BLaER1 (cell line): ENCODE measurements at regions not wholly inside any gene's neighbourhood (a gene's known extent, or its start where the extent isn't known, plus 50 kb on each side); places are given as distances from the start of the nearest gene placed in this dataset.

Experiments
- H3K27ac ChIP-seq: shearing (Covaris generic); formaldehyde crosslinking; 2 replicates; pipeline ENCODE4 v1.8.1; 2022
- H3K27me3 ChIP-seq: shearing (Covaris generic); formaldehyde crosslinking; 2 replicates; pipeline ENCODE4 v1.8.1; 2022
- H3K36me3 ChIP-seq: shearing (Covaris generic); formaldehyde crosslinking; 2 replicates; pipeline ENCODE4 v1.8.1; 2022
- H3K4me1 ChIP-seq: shearing (Covaris generic); formaldehyde crosslinking; 2 replicates; pipeline ENCODE4 v1.8.1; 2022
- H3K4me2 ChIP-seq: shearing (Covaris generic); formaldehyde crosslinking; 2 replicates; pipeline ENCODE4 v1.8.1; 2022
- H3K4me3 ChIP-seq: shearing (Covaris generic); formaldehyde crosslinking; 2 replicates; pipeline ENCODE4 v1.8.1; 2022
- H3K9ac ChIP-seq: shearing (Covaris generic); formaldehyde crosslinking; 2 replicates; pipeline ENCODE4 v1.8.1; 2022
- H3K9me3 ChIP-seq: shearing (Covaris generic); formaldehyde crosslinking; 2 replicates; pipeline ENCODE4 v1.8.1; 2022
- H4K20me1 ChIP-seq: shearing (Covaris generic); formaldehyde crosslinking; 2 replicates; pipeline ENCODE4 v1.8.1; 2022
- Cebpa-rat ChIP-seq: shearing (Covaris generic); IDR thresholded peaks from 2 replicates; pipeline ENCODE4 v1.8.1; 2022

DNA sequence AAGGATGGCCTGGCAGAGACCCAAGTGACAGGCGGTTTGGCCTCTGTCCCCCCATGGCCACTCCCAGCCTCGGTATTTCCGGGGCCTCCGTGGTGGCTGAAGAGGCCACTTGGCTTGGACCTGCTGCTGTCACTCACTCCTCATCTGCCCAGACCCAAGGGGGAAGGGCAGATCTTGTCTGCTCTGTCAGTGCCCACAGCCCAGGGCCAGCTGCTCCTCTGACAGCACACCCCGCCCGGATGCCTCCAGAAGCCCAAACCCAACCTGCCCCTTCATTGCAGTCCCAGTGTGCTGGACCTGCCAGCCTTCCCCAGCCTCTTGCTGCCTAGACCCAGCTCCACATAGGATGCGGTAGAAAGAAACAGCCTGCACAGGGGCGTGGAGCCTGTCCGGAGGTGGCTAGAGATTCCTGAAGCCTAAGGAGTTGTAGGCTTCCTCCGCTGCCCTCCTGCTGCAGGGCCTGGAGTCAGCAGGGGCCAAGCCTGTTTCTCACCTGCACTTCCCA, 52.0 kb downstream of the MAGEF1 start:
- Histone ChIP-seq H3K9me3 (no peaks in the 10 kb centered on the region), H3K9ac (no peak overlapping the region), H3K4me3 (no peak overlapping the region), H3K36me3 (no peaks in the 10 kb centered on the region), H4K20me1 (no peaks in the 10 kb centered on the region), H3K27ac (no peak overlapping the region), H3K4me2 (no peak overlapping the region; the same call in 1 of the 2 replicates), H3K27me3 (no peaks in the 10 kb centered on the region), H3K4me1 (peaks cover 66% of the 10 kb centered on the region)
- TF ChIP-seq Cebpa-rat = no peak

DNA sequence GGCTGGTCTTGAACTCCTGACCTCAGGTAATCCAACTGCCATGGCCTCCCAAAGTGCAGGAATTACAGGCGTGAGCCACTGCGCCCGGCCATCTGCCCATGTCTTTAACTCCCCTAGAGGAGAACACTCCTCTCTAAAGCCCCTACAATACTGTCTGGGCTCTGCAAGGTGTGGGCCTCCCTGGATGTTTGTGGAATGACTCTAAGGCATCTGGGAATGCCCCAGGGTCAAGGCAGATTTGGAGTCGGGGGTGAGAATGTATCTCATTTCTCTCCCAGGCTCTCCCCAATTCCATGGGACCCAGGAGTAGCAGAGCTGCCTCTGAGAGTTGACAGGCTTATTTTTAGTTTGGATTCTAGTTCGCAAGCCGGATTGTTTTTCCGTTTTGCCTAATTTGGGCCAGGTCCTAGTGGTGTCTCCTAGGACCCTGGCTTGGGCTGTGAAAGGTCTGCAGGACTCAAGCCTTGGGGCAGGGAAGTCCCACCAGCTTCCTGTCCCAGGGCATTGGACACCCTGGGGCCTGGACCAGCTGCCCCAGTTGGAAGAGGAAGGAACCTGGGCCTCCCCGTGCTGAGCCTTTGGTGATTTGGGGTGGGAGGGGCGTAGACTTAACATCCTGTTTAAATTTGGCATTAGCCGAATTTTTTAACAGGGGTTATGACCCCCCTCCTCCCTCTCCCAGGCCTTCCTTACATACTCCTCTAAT, 53.5 kb downstream of the MAGEF1 start:
- H3K9ac ChIP-seq = no peak overlapping the region
- H3K4me2 ChIP-seq = peak overlapping the region; percentile 67
- no peaks in the 10 kb centered on the region for H4K20me1 ChIP-seq
- H3K36me3 ChIP-seq = no peaks in the 10 kb centered on the region
- no peaks in the 10 kb centered on the region for H3K27me3 ChIP-seq
- peaks cover 57% of the 10 kb centered on the region for H3K4me1 ChIP-seq
- peak overlapping the region; percentile 15; the same call in 1 of the 2 replicates for H3K27ac ChIP-seq
- TF ChIP-seq Cebpa-rat = no peak
- H3K4me3 ChIP-seq = no peak overlapping the region
- peaks cover 11% of the 10 kb centered on the region for H3K9me3 ChIP-seq

DNA sequence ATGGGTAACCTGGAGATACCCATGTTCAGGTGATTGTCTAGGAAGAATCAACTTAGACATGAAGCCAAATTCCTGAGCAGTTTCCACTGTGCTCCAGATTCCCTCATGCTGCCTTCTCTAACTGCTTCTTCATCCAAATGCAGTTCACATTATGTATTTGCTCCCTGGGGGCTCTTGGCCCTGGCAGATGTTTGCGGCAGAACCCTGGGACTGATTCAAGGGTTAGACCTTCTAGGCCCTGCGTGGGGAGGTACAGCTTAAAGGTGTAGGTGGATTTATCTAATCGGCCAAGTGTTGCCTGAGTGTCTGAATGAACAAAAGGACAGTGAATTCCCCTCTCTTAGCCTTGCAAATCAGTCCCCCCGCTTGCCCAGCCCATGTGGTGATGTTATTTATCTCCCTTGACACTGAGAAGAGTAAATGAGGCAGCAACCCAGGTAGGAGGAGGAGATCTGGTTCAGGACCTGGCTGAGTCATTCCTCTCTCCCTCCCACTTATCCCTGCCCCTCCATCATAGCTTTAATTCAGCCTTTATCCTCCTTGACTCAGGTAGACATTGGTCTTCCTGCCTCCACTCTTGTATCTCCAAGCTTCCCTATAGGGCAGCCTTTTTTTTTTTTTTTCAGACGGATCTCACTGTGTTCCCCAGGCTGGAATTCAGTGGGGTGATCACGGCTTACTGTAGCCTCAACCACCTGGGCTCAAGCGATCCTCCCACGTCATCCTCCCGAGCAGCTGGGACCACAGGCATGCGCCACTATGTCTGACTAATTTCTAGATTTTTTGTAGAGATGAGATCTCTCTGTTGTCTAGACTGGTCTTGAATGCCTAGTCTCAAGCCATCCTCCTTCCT, 54.8 kb downstream of the MAGEF1 start:
- Histone ChIP-seq H4K20me1 (no peaks in the 10 kb centered on the region), H3K36me3 (no peaks in the 10 kb centered on the region), H3K9me3 (peaks cover 11% of the 10 kb centered on the region), H3K9ac (no peak overlapping the region), H3K4me3 (no peak overlapping the region), H3K27me3 (no peaks in the 10 kb centered on the region), H3K4me2 (peak overlapping the region; percentile 29), H3K27ac (no peak overlapping the region), H3K4me1 (peaks cover 57% of the 10 kb centered on the region)
- no peak for TF ChIP-seq Cebpa-rat

- no peak overlapping the region for H3K4me3 ChIP-seq
- no peak overlapping the region for H3K27ac ChIP-seq
- peaks cover 11% of the 10 kb centered on the region for H3K9me3 ChIP-seq
- H3K36me3 ChIP-seq = no peaks in the 10 kb centered on the region
- H3K4me1 ChIP-seq = peaks cover 51% of the 10 kb centered on the region
- H3K9ac ChIP-seq = no peak overlapping the region
- peak overlapping the region; percentile 29 for H3K4me2 ChIP-seq
- TF ChIP-seq Cebpa-rat = no peak
- H3K27me3 ChIP-seq = no peaks in the 10 kb centered on the region
- no peaks in the 10 kb centered on the region for H4K20me1 ChIP-seq
Measured at GRCh38 chr3:184656458-184656828, 55.4 kb downstream of the MAGEF1 start.

DNA sequence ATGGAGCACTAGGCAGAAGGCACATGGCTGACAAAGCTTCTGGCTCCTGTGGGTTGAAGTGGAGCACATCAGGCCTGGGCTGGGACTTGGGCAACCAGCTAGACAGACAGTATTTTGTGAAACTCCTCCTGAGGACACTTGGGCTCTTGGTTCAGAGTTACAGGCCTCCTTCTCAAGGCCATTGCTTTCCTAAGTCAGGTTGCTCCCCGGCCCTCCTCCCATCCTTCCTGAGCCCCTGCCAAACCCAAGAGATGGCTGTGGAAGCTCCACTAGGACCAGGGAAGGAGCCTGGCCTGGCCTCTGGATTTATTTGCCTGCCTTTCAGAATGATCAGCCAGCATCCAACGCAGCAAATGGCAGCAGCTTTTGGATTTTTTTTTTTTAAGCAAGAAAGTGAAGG, 56.3 kb downstream of the MAGEF1 start:
- TF ChIP-seq Cebpa-rat = no peak

GRCh38 chr3:184654375-184654774, 57.5 kb downstream of the MAGEF1 start:
- Histone ChIP-seq H3K4me1 (peaks cover 30% of the 10 kb centered on the region), H3K36me3 (no peaks in the 10 kb centered on the region), H3K9ac (no peak overlapping the region), H3K27ac (no peak overlapping the region), H3K9me3 (peaks cover 11% of the 10 kb centered on the region), H3K4me2 (no peak overlapping the region), H4K20me1 (no peaks in the 10 kb centered on the region), H3K27me3 (no peaks in the 10 kb centered on the region), H3K4me3 (no peak overlapping the region)
- TF ChIP-seq Cebpa-rat = no peak

More for the DNA sequence above, 56.3 kb downstream of the MAGEF1 start:
- Histone ChIP-seq H3K9ac (no peak overlapping the region), H3K36me3 (no peaks in the 10 kb centered on the region), H3K9me3 (peaks cover 11% of the 10 kb centered on the region), H4K20me1 (no peaks in the 10 kb centered on the region), H3K4me1 (peaks cover 42% of the 10 kb centered on the region), H3K27me3 (no peaks in the 10 kb centered on the region), H3K4me2 (no peak overlapping the region), H3K4me3 (no peak overlapping the region), H3K27ac (no peak overlapping the region)

GRCh38 chr3:184652465-184652864, 59.4 kb downstream of the MAGEF1 start:
- Histone ChIP-seq H3K9ac (no peak overlapping the region), H3K36me3 (no peaks in the 10 kb centered on the region), H3K9me3 (peaks cover 11% of the 10 kb centered on the region), H3K4me3 (no peak overlapping the region), H3K4me1 (peaks cover 19% of the 10 kb centered on the region), H3K27ac (no peak overlapping the region), H3K4me2 (no peak overlapping the region), H3K27me3 (no peaks in the 10 kb centered on the region), H4K20me1 (no peaks in the 10 kb centered on the region)
- TF ChIP-seq Cebpa-rat = no peak

DNA sequence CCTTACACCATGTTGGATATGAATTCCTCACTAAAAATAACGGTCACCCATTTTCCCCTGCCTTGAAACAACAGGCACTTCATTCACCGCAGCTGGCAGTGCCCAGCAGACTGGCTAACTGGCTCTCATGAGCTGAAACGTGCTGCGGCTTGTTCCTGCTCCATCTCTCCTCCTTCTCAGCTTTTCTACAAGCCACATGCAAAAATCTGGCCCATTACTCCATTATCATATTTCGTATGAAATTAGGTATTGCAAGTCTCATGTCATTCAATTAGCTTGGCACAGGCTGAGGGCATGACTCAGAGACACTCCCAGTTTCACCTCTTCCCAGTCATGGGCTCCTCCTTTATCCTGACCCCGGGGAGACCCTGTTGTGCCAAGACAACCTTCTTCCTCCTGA, 60.0 kb downstream of the MAGEF1 start:
- H3K27ac ChIP-seq = no peak overlapping the region
- H3K9me3 ChIP-seq = peaks cover 11% of the 10 kb centered on the region
- TF ChIP-seq Cebpa-rat = no peak
- no peak overlapping the region for H3K4me3 ChIP-seq
- peaks cover 19% of the 10 kb centered on the region for H3K4me1 ChIP-seq
- no peak overlapping the region for H3K4me2 ChIP-seq
- no peaks in the 10 kb centered on the region for H4K20me1 ChIP-seq
- no peaks in the 10 kb centered on the region for H3K36me3 ChIP-seq
- no peaks in the 10 kb centered on the region for H3K27me3 ChIP-seq
- no peak overlapping the region for H3K9ac ChIP-seq

DNA sequence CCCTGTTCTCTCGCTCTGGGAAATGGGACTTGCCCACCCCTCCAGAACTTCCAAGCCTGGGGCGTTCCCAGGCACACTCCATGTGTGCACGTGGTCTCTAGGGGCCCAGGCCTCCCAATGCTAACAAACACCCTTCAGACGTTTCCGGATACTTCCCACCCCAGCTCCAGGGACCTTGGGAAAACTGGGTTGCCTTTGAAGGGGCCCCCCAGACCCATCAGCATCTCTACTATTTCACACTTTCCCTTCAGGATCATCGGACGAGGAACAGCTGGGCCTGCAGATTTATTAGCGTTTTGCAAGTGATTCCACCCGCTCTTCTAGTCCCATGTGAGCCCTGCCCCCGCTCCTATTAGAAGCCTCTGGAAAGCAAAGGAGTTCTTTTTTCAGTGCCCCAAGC, 63.2 kb downstream of the MAGEF1 start:
- Histone ChIP-seq H3K9ac (no peak overlapping the region), H3K9me3 (peaks cover 2% of the 10 kb centered on the region; the same call in 1 of the 2 replicates), H3K27me3 (no peaks in the 10 kb centered on the region), H3K36me3 (no peaks in the 10 kb centered on the region), H4K20me1 (no peaks in the 10 kb centered on the region), H3K4me3 (no peak overlapping the region), H3K4me1 (peaks cover 39% of the 10 kb centered on the region), H3K4me2 (no peak overlapping the region), H3K27ac (no peak overlapping the region)
- no peak for TF ChIP-seq Cebpa-rat

DNA sequence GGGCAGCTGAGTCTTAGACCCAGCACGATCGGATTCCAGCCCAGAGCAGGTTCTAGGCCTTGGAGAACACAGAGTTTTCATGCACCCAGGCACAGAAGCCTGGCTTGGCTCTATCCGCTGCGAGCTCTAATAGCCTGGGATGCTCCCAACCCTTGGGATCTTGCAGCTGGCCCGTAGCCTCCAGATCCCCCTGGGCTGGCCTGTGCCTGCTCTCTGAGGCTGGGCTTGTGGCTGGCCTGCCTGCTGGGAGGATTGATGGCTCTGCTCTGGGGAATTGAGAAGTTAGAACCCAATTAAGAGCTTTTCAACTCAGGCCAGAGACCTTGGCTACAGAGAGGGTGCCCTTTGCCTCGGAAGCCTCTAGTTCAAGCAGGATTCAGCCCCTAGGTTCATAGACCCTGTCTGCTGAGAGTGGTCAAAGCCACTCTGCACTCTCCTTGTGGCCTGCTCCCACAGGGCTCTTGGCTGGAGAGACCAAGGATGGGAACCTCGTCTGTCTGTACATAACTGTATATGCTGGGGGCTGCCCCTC, 64.4 kb downstream of the MAGEF1 start:
- no peaks in the 10 kb centered on the region for H3K27me3 ChIP-seq
- no peak overlapping the region for H3K4me3 ChIP-seq
- H3K9me3 ChIP-seq = no peaks in the 10 kb centered on the region
- peak overlapping the region; percentile 32 for H3K4me2 ChIP-seq
- H3K4me1 ChIP-seq = peaks cover 39% of the 10 kb centered on the region
- no peak overlapping the region for H3K27ac ChIP-seq
- H4K20me1 ChIP-seq = no peaks in the 10 kb centered on the region
- H3K9ac ChIP-seq = no peak overlapping the region
- no peak for TF ChIP-seq Cebpa-rat
- H3K36me3 ChIP-seq = no peaks in the 10 kb centered on the region
